ENCODE measurements at regions not wholly inside any gene's neighbourhood (a gene's known extent, or its start where the extent isn't known, plus 50 kb on each side); places are given as distances from the start of the nearest gene placed in this dataset.
"Not testable (repeated sequence)": the region's sequence is repeated elsewhere in the genome, so short reads cannot be mapped to it uniquely, and the experiment has no call there.

DNA sequence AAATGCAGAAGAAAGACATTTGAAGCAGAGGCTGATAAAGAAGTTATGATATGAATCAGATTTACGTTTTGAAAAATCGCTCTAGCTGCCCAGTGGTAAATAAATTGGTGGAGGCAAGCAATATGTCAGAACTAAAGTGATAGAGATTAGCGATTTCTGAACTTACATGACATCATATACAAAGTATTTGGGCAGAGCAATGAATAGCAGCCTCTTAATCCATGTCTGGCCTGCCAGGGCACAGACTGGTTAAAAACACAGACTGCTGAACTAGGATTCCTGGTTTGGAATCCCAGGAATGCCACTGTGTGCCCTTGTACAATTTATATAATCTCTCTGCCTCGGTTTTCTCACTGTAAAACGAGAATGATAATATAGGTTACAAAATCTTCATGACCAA, 243.1 kb upstream of the SETMAR start:
- DNase-seq: no peak
- Mint-ChIP-seq H3K4me1 (no peaks in the 10 kb centered on the region), H3K27me3 (no peaks in the 10 kb centered on the region), H3K27ac (no peak overlapping the region), H3K4me3 (no peak overlapping the region), H3K36me3 (ENCODE audit: low read depth) (no peaks in the 10 kb centered on the region), H3K9me3 (ENCODE audit: low read depth) (no peaks in the 10 kb centered on the region)
- no peak for ATAC-seq
- ChIA-PET POLR2A (no interaction called here), CTCF (interaction anchor here (0.6 kb wide), 1 partner anchor 9 kb away, joined by 4 read pairs; no protein-coding TSS in a partner anchor)
- intact Hi-C loops (cut with DNase I, micrococcal nuclease): no loop called here

DNA sequence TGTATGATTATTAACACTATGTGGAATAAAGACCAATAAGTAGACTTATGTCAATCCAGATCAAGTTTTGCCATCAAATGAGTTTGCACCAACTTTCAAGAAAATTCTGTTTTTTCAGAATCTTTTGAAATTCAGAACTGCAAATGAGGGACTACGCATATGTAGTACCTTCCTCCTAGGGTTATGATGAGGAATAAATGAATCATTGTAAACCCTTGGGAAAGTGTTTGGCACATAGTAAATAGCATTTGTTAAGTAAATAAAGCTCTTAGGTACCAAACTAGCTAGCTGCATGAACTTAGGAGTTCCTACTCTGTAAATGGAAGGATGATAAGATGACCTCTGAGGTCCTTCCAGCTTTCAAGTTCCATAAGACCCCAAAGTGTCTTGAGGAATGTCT, 242.6 kb upstream of the SETMAR start:
- CTCF ChIA-PET: no interaction called here
- POLR2A ChIA-PET: no interaction called here
- no peak for ATAC-seq
- no peak overlapping the region for H3K27ac Mint-ChIP-seq
- H3K27me3 Mint-ChIP-seq: no peaks in the 10 kb centered on the region
- intact Hi-C loops (cut with DNase I, micrococcal nuclease): no loop called here
- no peak overlapping the region for H3K4me3 Mint-ChIP-seq
- H3K4me1 Mint-ChIP-seq: no peaks in the 10 kb centered on the region
- H3K36me3 Mint-ChIP-seq (ENCODE audit: low read depth): no peaks in the 10 kb centered on the region
- no peaks in the 10 kb centered on the region for H3K9me3 Mint-ChIP-seq (ENCODE audit: low read depth)
- DNase-seq: no peak

DNA sequence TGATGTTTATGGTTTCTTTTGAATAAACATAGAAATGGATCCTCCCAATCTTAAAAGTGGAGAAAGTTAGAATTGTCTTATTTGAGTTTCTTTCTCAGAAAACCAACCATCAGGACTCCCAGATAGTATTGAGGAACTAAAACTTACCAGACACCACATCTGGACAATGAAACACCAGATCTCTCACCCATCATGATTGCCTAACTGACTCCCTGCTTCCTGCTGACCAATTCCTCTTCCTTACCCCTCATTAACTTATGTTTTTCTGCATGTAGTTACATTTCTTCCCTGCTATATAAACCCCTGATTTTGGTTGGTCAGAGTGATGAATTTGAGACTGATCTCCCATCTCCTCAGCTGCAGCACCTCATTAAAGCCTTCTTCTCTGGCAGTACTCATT, 242.0 kb upstream of the SETMAR start:
- CTCF ChIA-PET: no interaction called here
- POLR2A ChIA-PET: no interaction called here

DNA sequence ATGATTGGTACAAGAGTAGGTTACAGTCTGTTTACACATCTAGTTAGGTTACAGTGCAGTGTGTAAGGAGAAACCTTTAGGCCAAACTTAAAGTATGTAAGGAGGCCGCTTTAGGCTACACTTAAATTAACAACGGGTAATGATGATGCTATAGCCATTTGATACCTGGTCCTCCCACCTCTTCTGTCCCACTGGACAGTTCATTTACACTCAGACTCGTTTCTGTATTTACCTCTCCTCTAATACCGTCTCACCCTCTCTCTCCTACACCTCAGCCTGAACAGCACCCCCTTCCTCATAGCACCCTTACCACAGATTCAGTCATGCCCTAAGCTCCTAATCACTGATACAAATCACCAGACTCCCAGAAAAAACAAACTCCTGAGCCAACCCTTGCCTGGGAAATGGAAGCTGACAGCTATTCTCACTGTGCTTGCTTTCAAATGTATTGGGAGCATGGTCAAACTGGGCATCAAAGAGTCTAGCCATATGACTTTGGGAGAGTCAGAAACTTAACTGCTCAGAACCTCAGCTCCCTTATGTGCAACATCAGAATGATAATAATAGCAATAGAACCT, 241.3 kb upstream of the SETMAR start:
- DNase-seq: no peak
- Mint-ChIP-seq H3K4me3 (no peak overlapping the region), H3K9me3 (ENCODE audit: low read depth) (no peaks in the 10 kb centered on the region), H3K27ac (no peak overlapping the region), H3K4me1 (no peaks in the 10 kb centered on the region), H3K36me3 (ENCODE audit: low read depth) (no peaks in the 10 kb centered on the region), H3K27me3 (no peaks in the 10 kb centered on the region)
- intact Hi-C loops (cut with DNase I, micrococcal nuclease): no loop called here
- CTCF ChIA-PET: no interaction called here
- POLR2A ChIA-PET: no interaction called here
- no peak for ATAC-seq

More for the DNA sequence above, 242.0 kb upstream of the SETMAR start:
- Mint-ChIP-seq H3K4me3 (no peak overlapping the region), H3K36me3 (ENCODE audit: low read depth) (no peaks in the 10 kb centered on the region), H3K4me1 (no peaks in the 10 kb centered on the region), H3K9me3 (ENCODE audit: low read depth) (no peaks in the 10 kb centered on the region), H3K27me3 (no peaks in the 10 kb centered on the region), H3K27ac (no peak overlapping the region)
- intact Hi-C loops (cut with DNase I, micrococcal nuclease): no loop called here
- ATAC-seq: no peak
- no peak for DNase-seq

DNA sequence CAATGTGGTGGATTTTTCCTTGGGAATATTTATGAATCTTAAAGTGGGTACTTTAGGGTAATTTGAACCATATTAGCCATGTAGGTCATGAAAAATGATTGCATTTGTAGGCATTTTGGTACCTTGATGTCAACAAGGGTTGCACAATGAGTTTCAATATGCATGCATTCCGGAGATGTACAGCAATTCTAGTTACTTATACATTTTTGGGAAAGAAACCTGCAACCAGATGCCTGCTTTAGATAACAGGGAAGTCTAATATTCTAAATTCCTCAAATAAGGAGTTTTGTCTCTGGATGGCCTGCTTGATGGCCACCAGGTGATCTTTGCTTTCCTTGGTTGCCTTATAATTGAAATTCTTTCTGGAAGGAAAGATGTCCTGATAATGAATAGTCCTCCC, 240.5 kb upstream of the SETMAR start:
- H3K36me3 Mint-ChIP-seq (ENCODE audit: low read depth): no peaks in the 10 kb centered on the region
- DNase-seq (no peak), ATAC-seq (no peak)
- H3K4me3 Mint-ChIP-seq: no peak overlapping the region
- H3K27ac Mint-ChIP-seq: no peak overlapping the region
- CTCF ChIA-PET: no interaction called here
- H3K9me3 Mint-ChIP-seq (ENCODE audit: low read depth): no peaks in the 10 kb centered on the region
- no peaks in the 10 kb centered on the region for H3K4me1 Mint-ChIP-seq
- POLR2A ChIA-PET: no interaction called here
- intact Hi-C loops (cut with DNase I, micrococcal nuclease): no loop called here
- H3K27me3 Mint-ChIP-seq: no peaks in the 10 kb centered on the region

DNA sequence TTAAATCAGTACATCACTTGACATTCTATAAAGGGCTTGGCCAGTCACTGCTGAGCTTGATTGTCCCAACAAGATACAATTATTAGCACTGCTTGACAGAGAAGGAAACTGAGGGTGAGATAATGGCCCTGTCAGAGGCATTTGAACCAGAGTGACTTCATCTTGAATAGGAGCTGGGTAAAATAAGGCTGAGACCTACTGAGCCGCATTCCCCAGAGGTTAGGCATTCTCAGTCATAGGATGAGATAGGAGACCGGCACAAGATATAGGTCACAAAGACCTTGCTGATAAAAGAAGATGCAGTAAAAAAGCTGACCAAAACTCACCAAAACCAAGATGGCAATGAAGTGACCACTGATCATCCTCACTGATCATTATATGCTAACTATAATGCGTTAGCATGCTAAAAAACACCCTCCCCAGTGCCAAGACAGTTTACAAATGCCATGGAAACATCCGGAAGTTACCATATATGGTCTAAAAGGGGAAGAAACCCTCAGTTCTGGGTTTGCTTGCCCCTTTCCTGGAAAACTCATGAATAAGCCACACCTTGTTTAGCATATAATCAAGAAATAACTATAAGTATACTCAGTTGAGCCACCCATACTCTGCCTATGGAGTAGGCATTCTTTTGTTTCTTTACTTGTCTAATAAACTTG, 239.1 kb upstream of the SETMAR start:
- POLR2A ChIA-PET: no interaction called here
- no peak overlapping the region for H3K27ac Mint-ChIP-seq

DNA sequence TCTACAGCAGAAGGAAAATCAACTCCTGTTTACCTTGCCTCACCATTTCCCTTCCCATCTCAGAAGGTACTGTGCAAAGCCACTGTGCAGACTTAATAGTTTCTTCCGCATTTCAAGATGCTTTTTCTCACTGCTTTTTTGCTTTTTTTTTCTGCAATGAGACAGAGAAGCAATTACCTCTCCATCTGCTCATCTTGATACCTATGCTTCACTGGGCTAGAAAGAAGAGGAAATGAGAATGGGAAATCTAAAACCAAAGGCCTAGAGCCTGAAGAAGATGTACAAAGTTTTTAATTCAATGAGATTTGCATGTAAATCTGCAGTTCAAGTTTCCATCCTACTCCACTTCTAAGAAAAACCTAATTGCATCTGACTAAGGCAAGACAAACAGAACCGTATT, 238.1 kb upstream of the SETMAR start:
- H3K36me3 Mint-ChIP-seq (ENCODE audit: low read depth): no peaks in the 10 kb centered on the region
- ChIA-PET POLR2A (no interaction called here), CTCF (no interaction called here)
- no peaks in the 10 kb centered on the region for H3K9me3 Mint-ChIP-seq (ENCODE audit: low read depth)
- no peaks in the 10 kb centered on the region for H3K4me1 Mint-ChIP-seq
- intact Hi-C loops (cut with DNase I, micrococcal nuclease): no loop called here
- no peaks in the 10 kb centered on the region for H3K27me3 Mint-ChIP-seq
- no peak overlapping the region for H3K4me3 Mint-ChIP-seq
- ATAC-seq (no peak), DNase-seq (no peak)
- no peak overlapping the region for H3K27ac Mint-ChIP-seq

More for the DNA sequence above, 239.1 kb upstream of the SETMAR start:
- intact Hi-C loops (cut with DNase I, micrococcal nuclease): no loop called here
- no peak overlapping the region for H3K4me3 Mint-ChIP-seq
- no peaks in the 10 kb centered on the region for H3K4me1 Mint-ChIP-seq
- no peak for DNase-seq
- no peaks in the 10 kb centered on the region for H3K27me3 Mint-ChIP-seq
- no peaks in the 10 kb centered on the region for H3K36me3 Mint-ChIP-seq (ENCODE audit: low read depth)
- no peak for ATAC-seq
- CTCF ChIA-PET: no interaction called here
- H3K9me3 Mint-ChIP-seq (ENCODE audit: low read depth): no peaks in the 10 kb centered on the region

DNA sequence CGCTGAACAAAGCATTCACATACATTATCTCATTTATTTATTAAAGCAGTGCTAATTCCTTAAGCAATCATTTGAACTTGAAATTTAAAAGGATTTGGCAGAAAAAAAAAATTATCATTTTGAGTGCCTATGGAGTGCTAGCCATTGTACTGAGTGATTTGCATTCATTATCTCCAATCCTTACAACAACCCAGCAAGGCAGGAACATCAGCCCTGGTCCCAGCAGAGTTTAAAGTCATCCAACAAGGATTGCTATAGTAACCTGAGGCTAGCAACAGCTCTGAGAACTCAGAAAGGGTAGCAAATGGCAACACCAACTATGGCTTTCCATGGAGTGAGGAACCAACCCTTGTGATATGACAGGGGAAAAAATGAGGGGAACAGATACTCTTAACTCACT, 237.6 kb upstream of the SETMAR start:
- H3K4me1 Mint-ChIP-seq: no peaks in the 10 kb centered on the region
- CTCF ChIA-PET: no interaction called here
- ATAC-seq: no peak

DNA sequence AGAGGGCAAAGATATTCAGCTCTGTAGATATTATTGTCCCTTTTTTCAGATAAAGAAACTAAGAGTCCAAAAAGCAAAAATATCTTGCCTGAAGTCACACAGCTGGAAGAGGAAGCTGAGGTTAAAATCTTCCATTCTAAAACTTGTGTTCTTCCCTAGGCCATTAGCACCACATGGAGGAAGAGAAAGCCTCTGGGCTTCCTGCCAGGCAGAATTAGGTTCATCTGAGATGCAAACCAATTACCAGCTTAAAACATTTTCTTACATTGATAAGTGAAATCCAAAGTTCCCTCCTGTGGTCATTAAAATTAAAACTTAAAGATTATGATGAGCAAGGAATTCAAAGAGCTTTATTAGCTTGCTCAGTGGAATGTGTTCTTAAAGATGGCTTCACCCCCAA, 235.3 kb upstream of the SETMAR start:
- Mint-ChIP-seq H3K9me3 (ENCODE audit: low read depth) (peaks cover 5% of the 10 kb centered on the region), H3K36me3 (ENCODE audit: low read depth) (no peaks in the 10 kb centered on the region), H3K4me3 (no peak overlapping the region), H3K27me3 (no peaks in the 10 kb centered on the region), H3K27ac (no peak overlapping the region), H3K4me1 (no peaks in the 10 kb centered on the region)
- DNase-seq: no peak
- CTCF ChIA-PET: no interaction called here
- POLR2A ChIA-PET: no interaction called here
- intact Hi-C loops (cut with DNase I, micrococcal nuclease): no loop called here
- ATAC-seq: no peak

More for the DNA sequence above, 237.6 kb upstream of the SETMAR start:
- intact Hi-C loops (cut with DNase I, micrococcal nuclease): no loop called here
- no peak for DNase-seq
- Mint-ChIP-seq H3K9me3 (ENCODE audit: low read depth) (no peaks in the 10 kb centered on the region), H3K27me3 (no peaks in the 10 kb centered on the region), H3K36me3 (ENCODE audit: low read depth) (no peaks in the 10 kb centered on the region), H3K27ac (no peak overlapping the region), H3K4me3 (no peak overlapping the region)
- POLR2A ChIA-PET: no interaction called here

DNA sequence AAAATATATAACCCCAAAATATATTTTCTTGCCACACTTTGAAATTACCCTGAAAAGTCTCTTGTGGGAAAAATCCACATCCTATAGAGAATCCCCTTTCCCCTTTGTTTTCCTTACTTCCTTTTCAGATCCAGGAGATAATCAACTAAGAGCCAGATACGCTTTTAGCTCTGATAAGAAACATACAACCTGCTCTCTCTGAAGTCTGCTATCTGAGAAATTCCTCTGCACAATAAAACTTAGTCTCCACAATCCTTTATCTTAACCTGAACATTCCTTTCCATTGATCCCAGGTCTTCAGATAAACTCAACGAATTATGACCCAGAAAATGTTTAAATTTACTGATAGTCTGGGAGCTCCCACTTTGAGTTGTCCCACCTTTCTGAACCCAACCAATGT, 233.4 kb upstream of the SETMAR start:
- intact Hi-C loops (cut with DNase I, micrococcal nuclease): no loop called here
- POLR2A ChIA-PET: no interaction called here
- ATAC-seq: no peak
- CTCF ChIA-PET: interaction anchor here (0.8 kb wide), 1 partner anchor 17 kb away, joined by 3 read pairs; no protein-coding TSS in a partner anchor
- no peak overlapping the region for H3K27ac Mint-ChIP-seq
- H3K27me3 Mint-ChIP-seq: no peaks in the 10 kb centered on the region
- no peak for DNase-seq
- peaks cover 8% of the 10 kb centered on the region for H3K9me3 Mint-ChIP-seq (ENCODE audit: low read depth)
- no peaks in the 10 kb centered on the region for H3K36me3 Mint-ChIP-seq (ENCODE audit: low read depth)
- H3K4me3 Mint-ChIP-seq: no peak overlapping the region
- H3K4me1 Mint-ChIP-seq: no peaks in the 10 kb centered on the region

DNA sequence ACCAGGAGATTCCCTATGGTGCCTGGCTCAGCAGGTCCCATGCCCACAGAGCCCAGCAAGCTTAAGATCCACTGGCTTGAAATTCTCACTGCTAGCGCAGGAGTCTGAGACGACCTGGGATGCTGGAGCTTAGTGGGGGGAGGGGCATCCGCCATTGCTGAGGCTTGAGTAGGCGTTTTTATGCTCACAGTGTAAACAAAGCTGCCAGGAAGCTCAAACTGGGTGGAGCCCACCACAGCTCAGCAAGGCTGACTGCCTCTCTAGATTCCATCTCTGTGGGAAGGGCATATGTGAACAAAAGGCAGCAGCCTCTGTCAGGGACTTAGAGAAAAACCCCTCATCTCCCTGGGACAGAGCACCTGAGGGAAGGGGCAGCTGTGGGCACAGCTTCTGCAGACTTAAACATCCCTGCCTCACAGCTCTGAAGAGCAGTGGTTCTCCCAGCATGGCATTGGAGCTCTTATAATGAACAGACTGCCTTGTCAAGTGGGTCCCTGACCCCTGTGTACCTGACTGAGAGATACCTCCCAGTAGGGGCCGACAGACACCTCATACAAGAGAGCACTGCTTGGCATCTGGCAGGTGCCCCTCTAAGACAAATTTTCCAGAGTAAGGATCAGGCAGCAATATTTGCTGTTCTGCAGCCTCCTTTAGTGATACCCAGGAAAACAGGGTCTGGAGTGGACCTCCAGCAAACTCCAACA, 231.5 kb upstream of the SETMAR start:
- CTCF ChIA-PET: interaction anchor here (0.6 kb wide), 2 partner anchors 39 to 208 kb away, joined by 3 to 4 read pairs; no protein-coding TSS in a partner anchor
- intact Hi-C loops (cut with DNase I, micrococcal nuclease): no loop called here
- Mint-ChIP-seq H3K4me3 (no peak overlapping the region), H3K27ac (no peak overlapping the region), H3K36me3 (ENCODE audit: low read depth) (no peaks in the 10 kb centered on the region), H3K27me3 (no peaks in the 10 kb centered on the region), H3K9me3 (ENCODE audit: low read depth) (peaks cover 8% of the 10 kb centered on the region), H3K4me1 (no peaks in the 10 kb centered on the region)
- ATAC-seq (no peak), DNase-seq (no peak)
- POLR2A ChIA-PET: no interaction called here

DNA sequence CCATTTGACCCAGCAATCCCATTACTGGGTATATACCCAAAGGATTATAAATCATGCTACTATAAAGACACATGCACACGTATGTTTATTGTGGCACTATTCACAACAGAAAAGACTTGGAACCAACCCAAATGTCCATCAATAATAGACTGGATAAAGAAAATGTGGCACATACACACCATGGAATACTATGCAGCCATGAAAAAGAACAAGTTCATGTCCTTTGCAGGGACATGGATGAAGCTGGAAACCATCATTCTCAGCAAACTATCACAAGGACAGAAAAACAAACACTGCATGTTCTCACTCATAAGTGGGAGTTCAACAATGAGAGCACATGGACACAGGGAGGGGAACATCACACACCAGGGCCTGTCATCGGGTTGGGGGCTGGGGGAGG, 225.9 kb upstream of the SETMAR start:
- H3K36me3 Mint-ChIP-seq (ENCODE audit: low read depth); H3K27me3 Mint-ChIP-seq; ATAC-seq; CTCF ChIA-PET; DNase-seq; POLR2A ChIA-PET; intact Hi-C loops (cut with DNase I, micrococcal nuclease); H3K4me3 Mint-ChIP-seq; H3K4me1 Mint-ChIP-seq; H3K27ac Mint-ChIP-seq: not testable (repeated sequence)
- H3K9me3 Mint-ChIP-seq (ENCODE audit: low read depth): peaks cover 13% of the 10 kb centered on the region
